ENCODE measurements at regions not wholly inside any gene's neighbourhood (a gene's known extent, or its start where the extent isn't known, plus 50 kb on each side); places are given as distances from the start of the nearest gene placed in this dataset.

GRCh38 chr11:130718120-130718519 lies 198.2 kb downstream of the SNX19 start:
- no peak for TF ChIP-seq CTCF (IDR thresholded peaks at IDR 0.05)
- no peak for TF ChIP-seq POLR2A (IDR thresholded peaks at IDR 0.05)

All from uterus (tissue), 2 donors.